Keratinocyte (primary cell): ENCODE measurements at regions not wholly inside any gene's neighbourhood (a gene's known extent, or its start where the extent isn't known, plus 50 kb on each side); places are given as distances from the start of the nearest gene placed in this dataset.
"Not testable (repeated sequence)": the region's sequence is repeated elsewhere in the genome, so short reads cannot be mapped to it uniquely, and the experiment has no call there.

Experiments
- DNase-seq: peaks from one replicate; pipeline ENCODE4 v3.0.0-alpha.2; 2011; ENCODE audit warnings: low read depth, missing footprints, low spot score
- FAIRE-seq: peaks from 2 replicates; lab custom pipeline; 2011; peaks lifted over from hg19 to GRCh38; lab: Jason Lieb, UNC
- H2AFZ ChIP-seq: 2 replicates; pipeline ENCODE4 v1.6.0; 2012; ENCODE audit warnings: low read length, control low read depth, inconsistent platforms; ENCODE audit not compliant: control insufficient read depth
- H3K27ac ChIP-seq: 2 replicates; pipeline ENCODE4 v1.5.1; 2011; ENCODE audit warnings: low read length; ENCODE audit not compliant: control insufficient read depth, insufficient read depth
- H3K27me3 ChIP-seq: 3 replicates; pipeline ENCODE4 v1.6.0; 2011; ENCODE audit warnings: low read length; ENCODE audit not compliant: control insufficient read depth, insufficient read depth; ENCODE audit errors: extremely low read depth
- H3K36me3 ChIP-seq, 2 experiments: 2 replicates in 1 of 2; 3 replicates in 1 of 2; pipeline ENCODE4 v1.5.1; 2011; ENCODE audit warnings: low read length in 2 of 2, mild to moderate bottlenecking in 1 of 2; ENCODE audit not compliant: control insufficient read depth in 2 of 2, insufficient read depth in 2 of 2; ENCODE audit errors: extremely low read depth in 1 of 2
- H3K4me1 ChIP-seq: 3 replicates; pipeline ENCODE4 v1.5.1; 2011; ENCODE audit warnings: low read length; ENCODE audit not compliant: control insufficient read depth, insufficient read depth; ENCODE audit errors: extremely low read depth
- H3K4me2 ChIP-seq: 3 replicates; pipeline ENCODE4 v1.6.0; 2011; ENCODE audit warnings: low read depth, low read length; ENCODE audit not compliant: control insufficient read depth, insufficient read depth; ENCODE audit errors: extremely low read depth
- H3K4me3 ChIP-seq, 3 experiments: fragments of 200-600 bp in 1 of 3; sonication (generic) in 1 of 3; 2 replicates in 2 of 3; 3 replicates in 1 of 3; pipeline ENCODE4 v1.5.1; 2011 to 2016; ENCODE audit warnings: low read length in 3 of 3, mild to moderate bottlenecking in 3 of 3, control low read depth in 2 of 3, inconsistent platforms in 1 of 3, low read depth in 1 of 3, mixed read lengths in 1 of 3, mixed run types in 1 of 3, moderate library complexity in 1 of 3; ENCODE audit not compliant: control insufficient read depth in 2 of 3, insufficient read depth in 2 of 3; ENCODE audit errors: extremely low read depth in 1 of 3
- H3K79me2 ChIP-seq: 2 replicates; pipeline ENCODE4 v1.6.0; 2012; ENCODE audit warnings: low read length; ENCODE audit not compliant: control insufficient read depth, insufficient read depth
- H3K9ac ChIP-seq: 3 replicates; pipeline ENCODE4 v1.6.0; 2011; ENCODE audit warnings: low read length; ENCODE audit not compliant: control insufficient read depth, insufficient read depth; ENCODE audit errors: extremely low read depth
- H3K9me1 ChIP-seq: 3 replicates; pipeline ENCODE4 v1.6.0; 2011; ENCODE audit warnings: low read length; ENCODE audit not compliant: control insufficient read depth, insufficient read depth; ENCODE audit errors: extremely low read depth
- H3K9me3 ChIP-seq: 2 replicates; pipeline ENCODE4 v1.5.1; 2012; ENCODE audit warnings: low read depth, low read length; ENCODE audit not compliant: control insufficient read depth
- H4K20me1 ChIP-seq: 3 replicates; pipeline ENCODE4 v1.6.0; 2011; ENCODE audit warnings: low read length; ENCODE audit not compliant: control insufficient read depth, insufficient read depth; ENCODE audit errors: extremely low read depth
- CTCF ChIP-seq, 3 experiments: IDR thresholded peaks in 1 of 3; conservative IDR thresholded peaks in 1 of 3; optimal IDR thresholded peaks in 1 of 3; 2 replicates in 2 of 3; 3 replicates in 1 of 3; pipeline versions ENCODE3 to v1.5.1; 2011; ENCODE audit warnings: low read length in 3 of 3, mild to moderate bottlenecking in 3 of 3, moderate library complexity in 2 of 3, control low read depth in 1 of 3, inconsistent platforms in 1 of 3; ENCODE audit not compliant: insufficient read depth in 2 of 3; ENCODE audit errors: extremely low read depth in 1 of 3
- EZH2 ChIP-seq: IDR thresholded peaks from one replicate; pipeline ENCODE4 v1.6.1; 2012; ENCODE audit warnings: inconsistent platforms, mild to moderate bottlenecking, low read length, moderate library complexity
- dilution Hi-C: fragments of 300-500 bp; cut with MboI; formaldehyde crosslinking; loops from one replicate; pipeline ENCODE4 v1.7.0; 2020; ENCODE audit warnings: low sequenced_read_pairs; ENCODE audit not compliant: extremely low pct_ligation_motif_present

- no peaks in the 10 kb centered on the region for H3K36me3 ChIP-seq
- DNase-seq (peak; percentile 84), FAIRE-seq (peak; percentile 43)
- TF ChIP-seq EZH2 (no peak), CTCF (optimal IDR thresholded peaks at IDR 0.05 in 1 of 3, IDR thresholded peaks at IDR 0.05 in 1 of 3, conservative IDR thresholded peaks at IDR 0.05 in 1 of 3; ENCODE audit: extremely low read depth in 1 of 3, insufficient read depth in 2 of 3, low read length in 3 of 3) (no peak)
- H3K4me1 ChIP-seq = peaks cover 61% of the 10 kb centered on the region
- dilution Hi-C loops = no loop called here
- H3K27me3 ChIP-seq = no peaks in the 10 kb centered on the region
- peak overlapping the region; percentile 32 for H3K9ac ChIP-seq
- H4K20me1 ChIP-seq = no peaks in the 10 kb centered on the region
- H3K9me1 ChIP-seq = no peaks in the 10 kb centered on the region
- H3K9me3 ChIP-seq = no peaks in the 10 kb centered on the region
- H3K79me2 ChIP-seq = no peaks in the 10 kb centered on the region
- peak overlapping the region; percentile 73 for H3K4me2 ChIP-seq
- no peak overlapping the region for H3K4me3 ChIP-seq
- H2AFZ ChIP-seq = no peak overlapping the region
- peak overlapping the region; percentile 63 for H3K27ac ChIP-seq
Observed at GRCh38 chr5:174533751-174534241, 190.6 kb upstream of the MSX2 start.

DNA sequence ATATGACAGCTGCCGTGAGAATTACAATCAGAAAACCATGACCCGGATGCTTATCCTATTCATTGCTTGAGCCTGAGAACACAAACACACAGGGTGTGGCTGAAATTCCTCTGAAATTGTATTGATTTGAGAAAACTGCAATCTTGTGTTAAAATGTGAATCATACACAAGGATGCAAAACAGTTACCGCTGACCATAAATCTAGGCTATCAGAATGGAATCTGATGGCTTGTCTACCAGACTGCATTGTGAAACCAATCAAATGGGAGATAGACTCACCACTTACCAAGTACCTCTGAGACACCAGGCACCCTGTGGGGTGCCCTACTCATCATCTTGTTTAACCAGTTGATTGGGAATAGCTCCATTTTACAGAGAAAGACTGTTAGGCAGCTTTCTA lies 188.7 kb upstream of the MSX2 start:
- H3K27ac ChIP-seq = no peak overlapping the region
- dilution Hi-C loops = no loop called here
- FAIRE-seq = no peak

DNA sequence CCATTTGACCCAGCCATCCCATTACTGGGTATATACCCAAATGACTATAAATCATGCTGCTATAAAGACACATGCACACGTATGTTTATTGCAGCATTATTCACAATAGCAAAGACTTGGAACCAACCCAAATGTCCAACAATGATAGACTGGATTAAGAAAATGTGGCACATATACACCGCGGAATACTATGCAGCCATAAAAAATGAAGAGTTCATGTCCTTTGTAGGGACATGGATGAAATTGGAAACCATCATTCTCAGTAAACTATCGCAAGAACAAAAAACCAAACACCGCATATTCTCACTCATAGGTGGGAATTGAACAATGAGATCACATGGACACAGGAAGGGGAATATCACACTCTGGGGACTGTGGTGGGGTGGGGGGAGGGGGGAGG lies 184.6 kb upstream of the MSX2 start:
- H3K4me2 ChIP-seq, dilution Hi-C loops, H2AFZ ChIP-seq, H3K36me3 ChIP-seq, H3K9me1 ChIP-seq, FAIRE-seq, DNase-seq, H3K79me2 ChIP-seq, H4K20me1 ChIP-seq, H3K9ac ChIP-seq, H3K27me3 ChIP-seq, H3K9me3 ChIP-seq, H3K4me3 ChIP-seq, H3K27ac ChIP-seq: not testable (repeated sequence)
- peaks cover 13% of the 10 kb centered on the region for H3K4me1 ChIP-seq

More for the DNA sequence above, 188.7 kb upstream of the MSX2 start:
- Histone ChIP-seq H2AFZ (no peak overlapping the region), H4K20me1 (no peaks in the 10 kb centered on the region), H3K36me3 (no peaks in the 10 kb centered on the region), H3K27me3 (no peaks in the 10 kb centered on the region), H3K9ac (no peak overlapping the region), H3K4me1 (peaks cover 46% of the 10 kb centered on the region), H3K9me3 (no peaks in the 10 kb centered on the region), H3K4me3 (no peak overlapping the region), H3K9me1 (no peaks in the 10 kb centered on the region), H3K79me2 (no peaks in the 10 kb centered on the region), H3K4me2 (no peak overlapping the region)
- TF ChIP-seq CTCF (optimal IDR thresholded peaks at IDR 0.05 in 1 of 3, IDR thresholded peaks at IDR 0.05 in 1 of 3, conservative IDR thresholded peaks at IDR 0.05 in 1 of 3; ENCODE audit: extremely low read depth in 1 of 3, insufficient read depth in 2 of 3, low read length in 3 of 3) (no peak), EZH2 (no peak)
- DNase-seq = no peak
